HL-60 (cell line): ENCODE measurements at regions not wholly inside any gene's neighbourhood (a gene's known extent, or its start where the extent isn't known, plus 50 kb on each side); places are given as distances from the start of the nearest gene placed in this dataset.

ENCODE experiments used
- CTCF ChIP-seq: IDR thresholded peaks from one replicate; pipeline ENCODE4 v1.5.1; 2011; ENCODE audit warnings: low read length, control low read depth, inconsistent platforms; ENCODE audit not compliant: insufficient read depth
- GABPA ChIP-seq: IDR thresholded peaks from 2 replicates; pipeline ENCODE4 v1.6.1; 2012; ENCODE audit warnings: low read depth
- SPI1 ChIP-seq: IDR thresholded peaks from 2 replicates; pipeline ENCODE4 v1.6.1; 2012; ENCODE audit warnings: low read depth, mild to moderate bottlenecking, borderline replicate concordance

GRCh38 chr9:113692256-113692655 lies 183.9 kb upstream of the ZNF618 start:
- TF ChIP-seq SPI1 (no peak), CTCF (no peak), GABPA (no peak)
